GM12878 (cell line): ENCODE measurements at regions not wholly inside any gene's neighbourhood (a gene's known extent, or its start where the extent isn't known, plus 50 kb on each side); places are given as distances from the start of the nearest gene placed in this dataset.

Experiments
- ATAC-seq: fragments of 200-7000 bp; cut with Tn5 transposase; 3 replicates; pipeline ENCODE4 v1.9.1; 2020; ENCODE audit warnings: mild to moderate bottlenecking, moderate library complexity
- BruUV-seq: library from RNA; stranded (reverse); fragments of 400-500 nt; replicated peaks from 2 replicates; lab custom pipeline; 2021; lab: Mats Ljungman, UMichigan
- CTCF ChIA-PET: fragments of 300-600 bp; sonication (Branson Sonifier 250); formaldehyde crosslinking; extraction: SDS; loops from one replicate; lab custom pipeline; 2021; ENCODE audit warnings: inconsistent platforms; lab: Yijun Ruan, JAX
- POLR2A ChIA-PET: fragments of 350-600 bp; formaldehyde crosslinking; extraction: SDS; loops from one replicate; lab custom pipeline; 2021; ENCODE audit warnings: inconsistent platforms; lab: Charles Lee
- RAD21 ChIA-PET: fragments of 300-600 bp; sonication (Branson Sonifier 250); formaldehyde crosslinking; loops from one replicate; lab custom pipeline; 2023; ENCODE audit warnings: antibody characterized with exemption; ENCODE audit not compliant: unreplicated experiment; lab: Charles Lee
- SMC1A ChIA-PET: fragments of 300-600 bp; sonication (Branson Sonifier 250); formaldehyde crosslinking; loops from one replicate; lab custom pipeline; 2023; ENCODE audit not compliant: unreplicated experiment, uncharacterized antibody; lab: Charles Lee
- DNase-seq: peaks from one replicate; pipeline ENCODE4 v3.0.0-alpha.2; 2011; ENCODE audit warnings: low read depth, low spot score
- FAIRE-seq: peaks from 3 replicates; lab custom pipeline; 2011; peaks lifted over from hg19 to GRCh38; lab: Jason Lieb, UNC
- H2AFZ ChIP-seq: 2 replicates; pipeline ENCODE4 v1.6.0; 2011; ENCODE audit warnings: low read depth, low read length, control low read depth; ENCODE audit not compliant: control insufficient read depth
- H3K27ac ChIP-seq: 2 replicates; pipeline ENCODE4 v1.5.1; 2011; ENCODE audit warnings: control low read depth; ENCODE audit not compliant: control insufficient read depth, insufficient read depth
- H3K27me3 ChIP-seq, 2 experiments: replicated peaks in 1 of 2; 2 replicates each; pipeline versions ENCODE4 v1.6.0 to v1.6.1; 2011; ENCODE audit warnings: low read length in 1 of 2; ENCODE audit not compliant: control insufficient read depth in 2 of 2, insufficient read depth in 2 of 2
- H3K36me3 ChIP-seq, 2 experiments: 2 replicates each; pipeline ENCODE4 v1.5.1; 2011; ENCODE audit warnings: low read length in 1 of 2; ENCODE audit not compliant: control insufficient read depth in 2 of 2, insufficient read depth in 2 of 2
- H3K4me1 ChIP-seq: 2 replicates; pipeline ENCODE4 v1.6.1; 2011; ENCODE audit warnings: mild to moderate bottlenecking, low read length, moderate library complexity, mixed read lengths; ENCODE audit not compliant: control insufficient read depth, insufficient read depth
- H3K4me2 ChIP-seq: 2 replicates; pipeline ENCODE4 v1.6.0; 2011; ENCODE audit warnings: control low read depth; ENCODE audit not compliant: control insufficient read depth, insufficient read depth
- H3K4me3 ChIP-seq: fragments of 200-600 bp; sonication (generic); 2 replicates; pipeline ENCODE4 v1.5.1; 2016
- H3K79me2 ChIP-seq: 2 replicates; pipeline ENCODE4 v1.6.0; 2011; ENCODE audit warnings: low read length; ENCODE audit not compliant: control insufficient read depth, insufficient read depth
- H3K9ac ChIP-seq: 2 replicates; pipeline ENCODE4 v1.8.0; 2011; ENCODE audit warnings: low read length, control low read depth, mixed read lengths; ENCODE audit not compliant: control insufficient read depth, insufficient read depth
- H3K9me3 ChIP-seq: replicated peaks from 3 replicates; pipeline ENCODE4 v1.5.1; 2011; ENCODE audit warnings: mild to moderate bottlenecking, low read length; ENCODE audit not compliant: control insufficient read depth, insufficient read depth
- H4K20me1 ChIP-seq: 2 replicates; pipeline ENCODE4 v1.6.0; 2011; ENCODE audit not compliant: control insufficient read depth, insufficient read depth
- BACH1 ChIP-seq: fragments of 450-650 bp; IDR thresholded peaks from 2 replicates; pipeline ENCODE4 v1.6.1; 2017; ENCODE audit warnings: mild to moderate bottlenecking, borderline replicate concordance
- BMI1 ChIP-seq: fragments of 450-650 bp; IDR thresholded peaks from 2 replicates; pipeline ENCODE4 v1.6.1; 2016; ENCODE audit warnings: mild to moderate bottlenecking, moderate library complexity, borderline replicate concordance
- DPF2 ChIP-seq: fragments of 450-650 bp; IDR thresholded peaks from 2 replicates; pipeline ENCODE4 v1.6.1; 2017; ENCODE audit warnings: mild to moderate bottlenecking
- EGR1 ChIP-seq, 2 experiments: IDR thresholded peaks; 1 replicate in 1 of 2; 2 replicates in 1 of 2; pipeline ENCODE4 v1.6.1; 2011 to 2012; ENCODE audit warnings: low read depth in 2 of 2, low read length in 2 of 2, borderline replicate concordance in 1 of 2, mild to moderate bottlenecking in 1 of 2, moderate library complexity in 1 of 2
- FOXM1 ChIP-seq: IDR thresholded peaks from 2 replicates; pipeline ENCODE4 v1.6.1; 2012; ENCODE audit warnings: low read depth, mild to moderate bottlenecking, inconsistent platforms, low read length, moderate library complexity
- MYB ChIP-seq: fragments of 150-350 bp; IDR thresholded peaks from 2 replicates; pipeline ENCODE4 v1.6.1; 2014; ENCODE audit warnings: mild to moderate bottlenecking, low read depth, low read length, borderline replicate concordance
- MYC ChIP-seq: IDR thresholded peaks from 2 replicates; pipeline ENCODE4 v1.6.1; 2011; ENCODE audit warnings: mild to moderate bottlenecking, low read length, moderate library complexity, inconsistent platforms; ENCODE audit not compliant: insufficient read depth, insufficient replicate concordance, insufficient read length, severe bottlenecking
- NKRF ChIP-seq: fragments of 450-650 bp; conservative IDR thresholded peaks from 2 replicates; pipeline ENCODE4 v1.6.1; 2017; ENCODE audit warnings: mild to moderate bottlenecking, moderate library complexity
- PAX5 ChIP-seq: IDR thresholded peaks from 2 replicates; pipeline ENCODE4 v1.6.1; 2011; ENCODE audit warnings: low read depth, low read length, borderline replicate concordance
- RELB ChIP-seq: fragments of 450-650 bp; IDR thresholded peaks from 2 replicates; pipeline ENCODE4 v1.6.1; 2017; ENCODE audit warnings: low read depth, mild to moderate bottlenecking, moderate library complexity
- RFX5 ChIP-seq: IDR thresholded peaks from 2 replicates; pipeline ENCODE4 v1.6.1; 2011; ENCODE audit warnings: low read depth, low read length, improper control_type of control experiment
- YY1 ChIP-seq: IDR thresholded peaks from 2 replicates; pipeline ENCODE4 v1.6.1; 2011; ENCODE audit warnings: low read depth, mild to moderate bottlenecking, low read length
- ZNF274 ChIP-seq: IDR thresholded peaks from one replicate; pipeline ENCODE4 v1.8.0; 2011; ENCODE audit not compliant: insufficient read length, insufficient read depth
- ZNF687 ChIP-seq: fragments of 450-650 bp; IDR thresholded peaks from 2 replicates; pipeline ENCODE4 v1.6.1; 2017; ENCODE audit warnings: mild to moderate bottlenecking, moderate library complexity
- WGBS: methylation state at CpG from one replicate; pipeline ENCODE4 v1.1.6; 2016; ENCODE audit warnings: low lambda C conversion rate; ENCODE audit not compliant: insufficient replicate concordance, insufficient coverage; ENCODE audit errors: missing lambda C conversion rate; 5-methylcytosine and 5-hydroxymethylcytosine counted together
- in situ Hi-C: fragments of 300-500 bp; cut with MboI; formaldehyde crosslinking; loops from 9 replicates; pipeline ENCODE4 v1.14.3; 2018; ENCODE audit warnings: mixed read lengths
- intact Hi-C: fragments of 100-400 bp; cut with micrococcal nuclease; formaldehyde crosslinking; loops from one replicate; pipeline ENCODE4 v1.14.2; 2022; ENCODE audit not compliant: unreplicated experiment
- TF ChIP-seq, protein P1 (sequence below): fragments of 450-650 bp; IDR thresholded peaks from 2 replicates; pipeline ENCODE4 v1.6.1; 2018; ENCODE audit warnings: borderline replicate concordance, mild to moderate bottlenecking; ENCODE audit not compliant: partially characterized antibody

DNA sequence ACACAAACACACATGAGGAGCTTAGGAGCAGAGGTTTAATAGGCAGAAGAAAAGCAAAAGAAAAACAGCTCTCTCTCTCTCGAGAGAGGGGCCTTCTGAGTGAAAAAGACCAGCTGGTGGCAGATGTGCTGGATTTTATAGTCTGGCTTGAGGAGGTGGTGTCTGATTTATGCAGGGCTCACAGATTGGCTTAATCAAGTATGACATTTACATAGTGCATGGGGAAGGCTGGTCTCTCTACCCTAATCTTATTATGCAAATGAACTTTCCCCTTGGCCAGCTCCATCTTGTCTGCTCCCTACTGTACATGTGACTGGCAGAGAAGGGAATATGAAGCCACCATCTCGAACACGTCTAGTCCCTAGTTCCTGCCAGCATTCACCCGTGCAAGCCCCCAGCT is 219.5 kb upstream of the ZNF804B start:
- no peaks in the 10 kb centered on the region for H4K20me1 ChIP-seq
- H3K9me3 ChIP-seq: no peaks in the 10 kb centered on the region
- H3K4me1 ChIP-seq: no peaks in the 10 kb centered on the region
- H2AFZ ChIP-seq: no peak overlapping the region
- DNase-seq (no peak), FAIRE-seq (no peak), ATAC-seq (no peak)
- no peak overlapping the region for H3K4me2 ChIP-seq
- BruUV-seq: no TSS peak
- no peaks in the 10 kb centered on the region for H3K79me2 ChIP-seq
- in situ Hi-C loops: no loop called here
- no peaks in the 10 kb centered on the region for H3K36me3 ChIP-seq
- H3K4me3 ChIP-seq: no peak overlapping the region
- intact Hi-C loops: loop anchor here (10.0 kb wide), 1 partner anchor 135 kb away; no protein-coding TSS in a partner anchor
- no peak overlapping the region for H3K27ac ChIP-seq
- CTCF ChIA-PET: interaction anchor here (0.6 to 0.9 kb wide), 2 partner anchors 293 to 296 kb away, joined by 3 read pairs; no protein-coding TSS in a partner anchor
- H3K9ac ChIP-seq: no peak overlapping the region
- RAD21 ChIA-PET: no interaction called here
- SMC1A ChIA-PET: no interaction called here
- H3K27me3 ChIP-seq: no peaks in the 10 kb centered on the region
- POLR2A ChIA-PET: no interaction called here
- WGBS: 34% methylated on average over 4 of the region's 4 CpGs
- TF ChIP-seq MYC (no peak), BMI1 (no peak), EGR1 (IDR thresholded peaks at IDR 0.05; ENCODE audit: borderline replicate concordance in 1 of 2, low read depth in 2 of 2, low read length in 2 of 2) (no peak), DPF2 (no peak), FOXM1 (no peak), MYB (no peak), NKRF (no peak), ZNF687 (no peak), RFX5 (no peak), ZNF274 (no peak), RELB (no peak), YY1 (no peak), BACH1 (no peak), PAX5 (no peak)
- TF ChIP-seq, protein P1, sequence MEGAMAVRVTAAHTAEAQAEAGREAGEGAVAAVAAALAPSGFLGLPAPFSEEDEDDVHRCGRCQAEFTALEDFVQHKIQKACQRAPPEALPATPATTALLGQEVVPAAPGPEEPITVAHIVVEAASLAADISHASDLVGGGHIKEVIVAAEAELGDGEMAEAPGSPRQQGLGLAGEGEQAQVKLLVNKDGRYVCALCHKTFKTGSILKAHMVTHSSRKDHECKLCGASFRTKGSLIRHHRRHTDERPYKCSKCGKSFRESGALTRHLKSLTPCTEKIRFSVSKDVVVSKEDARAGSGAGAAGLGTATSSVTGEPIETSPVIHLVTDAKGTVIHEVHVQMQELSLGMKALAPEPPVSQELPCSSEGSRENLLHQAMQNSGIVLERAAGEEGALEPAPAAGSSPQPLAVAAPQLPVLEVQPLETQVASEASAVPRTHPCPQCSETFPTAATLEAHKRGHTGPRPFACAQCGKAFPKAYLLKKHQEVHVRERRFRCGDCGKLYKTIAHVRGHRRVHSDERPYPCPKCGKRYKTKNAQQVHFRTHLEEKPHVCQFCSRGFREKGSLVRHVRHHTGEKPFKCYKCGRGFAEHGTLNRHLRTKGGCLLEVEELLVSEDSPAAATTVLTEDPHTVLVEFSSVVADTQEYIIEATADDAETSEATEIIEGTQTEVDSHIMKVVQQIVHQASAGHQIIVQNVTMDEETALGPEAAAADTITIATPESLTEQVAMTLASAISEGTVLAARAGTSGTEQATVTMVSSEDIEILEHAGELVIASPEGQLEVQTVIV: no peak
